Middle frontal gyrus (tissue), 1 donor: ENCODE measurements at regions not wholly inside any gene's neighbourhood (a gene's known extent, or its start where the extent isn't known, plus 50 kb on each side); places are given as distances from the start of the nearest gene placed in this dataset.
"Not testable (repeated sequence)": the region's sequence is repeated elsewhere in the genome, so short reads cannot be mapped to it uniquely, and the experiment has no call there.

Experiments used
- DNase-seq: peaks from one replicate; pipeline ENCODE4 v3.0.0-alpha.2; 2015; ENCODE audit warnings: low spot score; ENCODE audit errors: extremely low spot score

- DNase-seq: no peak
Measured at GRCh38 chr13:69649063-69649392, 458.6 kb upstream of the ATXN8OS start.

GRCh38 chr13:69648340-69649062, 459.1 kb upstream of the ATXN8OS start:
- DNase-seq: no peak

GRCh38 chr13:69644447-69644846, 463.2 kb upstream of the ATXN8OS start:
- DNase-seq: no peak

- DNase-seq: no peak
Measured at GRCh38 chr13:69641773-69642172, 465.9 kb upstream of the ATXN8OS start.

GRCh38 chr13:69633044-69633443, 474.6 kb upstream of the ATXN8OS start:
- DNase-seq: no peak

GRCh38 chr13:69623973-69624372, 483.7 kb upstream of the ATXN8OS start:
- DNase-seq: no peak

- DNase-seq: no peak
Measured at GRCh38 chr13:69619651-69620050, 488.0 kb upstream of the ATXN8OS start.

GRCh38 chr13:69618838-69619237, 488.8 kb upstream of the ATXN8OS start:
- no peak for DNase-seq

GRCh38 chr13:69618393-69618792, 489.2 kb upstream of the ATXN8OS start:
- no peak for DNase-seq

- DNase-seq: no peak
Measured at GRCh38 chr13:69617587-69617986, 490.0 kb upstream of the ATXN8OS start.

- no peak for DNase-seq
Measured at GRCh38 chr13:69616396-69616795, 491.2 kb upstream of the ATXN8OS start.

- DNase-seq: not testable (repeated sequence)
Measured at GRCh38 chr13:69615055-69615454, 492.6 kb upstream of the ATXN8OS start.

GRCh38 chr13:69604698-69605097, 502.9 kb upstream of the ATXN8OS start:
- no peak for DNase-seq

- DNase-seq: no peak
Measured at GRCh38 chr13:69603144-69603853, 504.3 kb upstream of the ATXN8OS start.

- no peak for DNase-seq
Measured at GRCh38 chr13:69601661-69602060, 506.0 kb upstream of the ATXN8OS start.

- DNase-seq: no peak
Measured at GRCh38 chr13:69600811-69601210, 506.8 kb upstream of the ATXN8OS start.

GRCh38 chr13:69597088-69597487, 510.5 kb upstream of the ATXN8OS start:
- no peak for DNase-seq

- DNase-seq: no peak
Measured at GRCh38 chr13:69595181-69595580, 512.4 kb upstream of the ATXN8OS start.

GRCh38 chr13:69591437-69591836, 516.2 kb upstream of the ATXN8OS start:
- DNase-seq: no peak

- no peak for DNase-seq
Measured at GRCh38 chr13:69589531-69590235, 517.9 kb upstream of the ATXN8OS start.

GRCh38 chr13:69585656-69586055, 522.0 kb upstream of the ATXN8OS start:
- DNase-seq: no peak

GRCh38 chr13:69580255-69580654, 527.4 kb upstream of the ATXN8OS start:
- DNase-seq: no peak
